IPS-NIHi7 (cell line): ENCODE measurements at regions not wholly inside any gene's neighbourhood (a gene's known extent, or its start where the extent isn't known, plus 50 kb on each side); places are given as distances from the start of the nearest gene placed in this dataset.
"Not testable (repeated sequence)": the region's sequence is repeated elsewhere in the genome, so short reads cannot be mapped to it uniquely, and the experiment has no call there.

Experiments used
- DNase-seq: peaks from one replicate; pipeline ENCODE4 v3.0.0; 2012; ENCODE audit warnings: mixed read lengths; ENCODE audit errors: extremely low spot score

DNA sequence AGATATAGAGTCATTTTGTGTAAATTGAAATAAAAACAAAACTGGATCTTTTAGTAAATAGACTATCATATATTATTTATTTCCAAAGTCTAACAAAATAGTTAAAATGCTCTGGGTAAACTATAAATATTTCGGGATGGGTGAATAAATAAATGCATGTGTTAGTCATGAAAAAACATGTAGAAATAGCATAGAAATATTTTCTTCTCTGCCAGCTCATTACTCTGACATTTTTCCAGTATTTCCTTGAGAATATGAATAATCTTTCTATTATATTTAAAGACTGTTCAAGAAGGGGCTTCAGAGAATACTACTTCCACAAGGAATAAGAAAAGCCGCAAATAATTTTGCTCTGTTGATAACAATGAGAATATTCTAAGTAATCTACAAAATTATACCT, 880.4 kb downstream of the TRIB2 start:
- DNase-seq, result no peak

- no peak for DNase-seq
Observed at GRCh38 chr2:13601506-13601905, 884.8 kb downstream of the TRIB2 start.

GRCh38 chr2:13604951-13605661, 888.4 kb downstream of the TRIB2 start:
- no peak for DNase-seq

DNA sequence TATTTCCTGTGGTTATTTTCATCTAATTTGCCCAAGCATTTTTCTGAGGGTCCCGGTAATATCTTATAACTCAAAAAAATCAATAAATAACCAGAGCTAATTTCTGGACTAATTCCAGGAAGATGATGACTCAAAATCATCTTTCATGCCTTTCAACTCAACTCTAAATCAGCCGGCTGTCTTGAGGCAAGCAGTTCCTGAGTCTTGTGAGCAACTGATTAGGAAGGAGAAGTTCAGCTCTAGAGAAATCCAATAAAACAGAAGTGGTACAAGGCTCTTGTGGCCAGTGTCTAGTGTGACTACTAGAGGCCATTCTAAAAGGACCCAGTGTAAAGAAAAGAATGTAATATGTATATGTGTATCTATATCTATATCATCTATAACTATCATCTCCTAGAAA, 890.4 kb downstream of the TRIB2 start:
- DNase-seq, result no peak

GRCh38 chr2:13611939-13612338, 895.2 kb downstream of the TRIB2 start:
- DNase-seq, result no peak

- no peak for DNase-seq
Observed at GRCh38 chr2:13616059-13616458, 899.3 kb downstream of the TRIB2 start.

- no peak for DNase-seq
Observed at GRCh38 chr2:13616616-13617015, 899.9 kb downstream of the TRIB2 start.

DNA sequence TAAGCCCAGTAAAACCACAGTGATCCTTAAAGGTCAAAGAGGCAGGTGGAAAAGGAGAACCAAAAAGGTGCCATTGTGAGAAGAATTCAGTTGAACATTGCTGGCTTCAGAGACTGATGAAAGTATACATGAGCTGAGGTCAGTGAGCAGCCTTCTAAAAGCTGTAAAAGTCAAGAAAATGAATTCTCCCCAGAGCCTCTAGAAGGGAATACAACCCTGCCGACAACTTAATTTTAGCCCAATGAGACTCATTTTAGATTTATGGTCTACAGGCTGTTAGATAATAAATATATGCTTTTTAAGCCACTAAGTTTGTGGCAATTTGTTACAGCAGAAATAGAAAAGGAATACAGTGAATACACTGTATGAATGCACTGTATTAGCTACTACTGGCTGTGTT, 911.4 kb downstream of the TRIB2 start:
- DNase-seq, result no peak

DNA sequence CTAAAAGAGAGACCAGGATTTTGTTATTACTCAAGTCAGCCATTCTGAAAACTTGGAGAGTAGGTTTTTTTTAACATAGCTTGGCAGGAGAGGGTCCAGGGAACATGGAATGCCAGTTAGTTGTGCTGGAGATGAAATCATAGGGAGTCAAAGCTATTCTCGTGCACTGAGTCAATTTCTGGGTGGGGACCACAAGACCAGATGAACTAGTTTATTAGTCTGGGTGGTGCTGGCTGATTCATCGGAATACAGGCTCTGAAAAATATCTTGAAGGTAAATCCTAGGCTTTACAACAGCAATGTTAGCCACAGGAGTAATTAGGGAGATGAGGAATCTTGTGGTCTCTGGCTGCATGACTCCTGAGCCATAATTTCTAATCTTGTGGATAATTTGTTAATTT, 921.4 kb downstream of the TRIB2 start:
- DNase-seq, result no peak

GRCh38 chr2:13649918-13650317, 933.2 kb downstream of the TRIB2 start:
- no peak for DNase-seq

GRCh38 chr2:13650586-13651180, 933.9 kb downstream of the TRIB2 start:
- peak; percentile 10 for DNase-seq

DNA sequence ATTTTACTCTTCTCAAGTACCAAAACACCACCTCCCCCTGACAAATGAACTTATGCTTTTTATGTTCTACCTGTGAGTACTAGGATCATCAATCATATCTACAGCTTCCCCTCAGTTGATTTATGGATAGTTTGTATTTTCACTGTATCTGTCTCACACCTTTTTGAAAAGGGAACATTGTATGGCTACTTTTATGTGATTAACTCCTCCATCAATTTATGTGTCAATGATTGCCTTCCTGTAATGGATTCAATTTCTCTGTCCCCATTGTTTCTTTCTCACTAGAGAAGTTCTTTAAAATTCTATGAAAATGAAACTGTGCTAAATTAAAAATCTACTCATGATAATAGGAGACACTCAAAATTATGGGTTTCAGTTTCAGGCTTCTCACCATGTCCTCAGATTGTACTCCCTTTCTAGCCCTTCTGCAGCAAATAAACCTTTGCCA, 935.0 kb downstream of the TRIB2 start:
- DNase-seq, result no peak

DNA sequence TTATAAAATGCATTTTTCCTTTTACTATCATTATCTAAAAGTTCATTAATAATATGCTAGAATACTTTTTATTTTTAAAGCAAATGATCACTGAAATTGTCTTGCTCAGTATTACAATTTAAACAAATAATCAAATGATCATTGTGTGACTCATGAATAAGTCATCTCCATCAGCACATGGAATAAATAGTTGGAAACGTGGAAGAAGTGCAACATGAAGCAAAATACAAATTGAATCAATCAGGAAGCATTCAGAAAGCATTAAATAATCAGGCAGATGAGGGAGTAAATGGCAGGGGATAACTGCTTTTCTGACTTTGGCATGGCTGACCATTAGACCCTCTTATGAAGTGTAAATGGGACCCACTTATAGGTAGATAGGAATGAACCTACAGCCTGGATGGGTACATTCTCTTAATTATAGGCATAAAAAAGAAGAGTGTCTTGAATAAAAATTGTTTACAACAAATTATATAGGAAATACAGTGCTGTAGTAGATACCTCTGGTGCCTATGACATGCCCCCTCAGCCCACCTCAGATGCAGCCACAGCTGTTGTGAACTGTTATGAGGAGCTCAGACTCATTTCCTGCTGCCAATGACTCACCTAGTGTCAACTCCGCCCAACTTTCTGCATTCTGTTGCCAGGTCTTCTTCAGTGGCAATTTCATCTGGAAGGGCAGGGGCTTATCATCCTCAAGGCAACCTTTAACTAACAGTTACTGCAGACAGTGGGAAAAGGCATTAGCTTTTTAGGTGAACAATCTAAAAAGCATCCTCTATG, 936.0 kb downstream of the TRIB2 start:
- peak; percentile 10 for DNase-seq

DNA sequence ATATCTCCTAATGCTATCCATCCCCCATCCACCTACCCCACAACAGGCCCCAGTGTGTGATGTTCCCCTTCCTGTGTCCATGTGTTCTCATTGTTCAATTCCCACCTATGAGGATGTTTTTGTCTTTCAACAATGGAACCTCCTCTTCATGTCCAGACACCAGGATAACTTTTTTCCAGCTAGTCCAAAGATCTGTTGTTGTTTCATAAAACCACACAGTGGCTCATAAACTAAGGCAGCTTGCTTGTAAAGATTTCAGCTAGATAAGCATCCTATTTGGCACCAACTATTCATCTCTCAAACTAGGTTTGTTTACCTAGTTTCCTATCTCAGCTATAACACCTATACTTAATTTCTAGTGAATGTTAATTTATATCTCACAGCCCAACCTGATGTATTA, 937.7 kb downstream of the TRIB2 start:
- DNase-seq, result no peak

DNA sequence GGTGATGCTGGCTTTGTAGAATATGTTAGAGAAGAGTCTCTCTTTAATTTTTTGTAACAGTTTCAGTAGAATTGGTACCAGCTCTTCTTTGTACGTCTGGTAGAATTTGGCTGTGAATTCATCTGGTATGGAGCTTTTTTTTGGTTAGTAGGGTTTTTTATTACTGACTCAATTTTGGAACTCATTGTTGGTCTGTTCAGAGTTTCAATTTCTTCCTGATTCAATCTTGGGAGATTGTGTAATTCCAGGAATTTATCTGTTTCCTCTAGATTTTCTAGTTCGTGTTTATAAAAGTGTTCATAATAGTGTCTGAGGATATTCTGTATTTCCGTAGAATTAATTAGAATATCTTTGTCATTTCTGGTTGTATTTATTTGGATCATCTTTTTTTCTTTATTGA, 943.5 kb downstream of the TRIB2 start:
- no peak for DNase-seq

DNA sequence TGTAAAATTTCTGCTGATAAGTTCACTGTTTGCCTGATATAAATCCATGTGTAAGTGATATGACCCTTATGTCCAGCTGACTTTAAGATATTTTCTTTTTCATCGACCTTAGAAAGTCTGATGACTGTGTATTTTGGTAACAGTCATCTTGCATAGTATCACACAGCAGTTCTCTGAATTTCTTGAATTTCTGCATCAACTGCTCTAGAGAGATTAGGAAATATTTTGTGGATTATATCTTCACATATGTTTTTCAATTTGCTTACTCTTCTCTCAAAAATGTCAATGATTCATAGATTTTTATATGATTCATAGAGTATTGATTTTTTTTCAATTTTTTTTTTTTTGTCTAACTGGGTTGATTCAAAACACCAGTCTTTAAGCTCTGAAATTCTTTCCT, 945.3 kb downstream of the TRIB2 start:
- DNase-seq, result no peak

- no peak for DNase-seq
Observed at GRCh38 chr2:13666582-13667414, 950.1 kb downstream of the TRIB2 start.

GRCh38 chr2:13667415-13667757, 950.6 kb downstream of the TRIB2 start:
- no peak for DNase-seq

- no peak for DNase-seq
Observed at GRCh38 chr2:13669607-13670006, 952.9 kb downstream of the TRIB2 start.

GRCh38 chr2:13673821-13674220, 957.1 kb downstream of the TRIB2 start:
- DNase-seq, result not testable (repeated sequence)

GRCh38 chr2:13676269-13676668, 956.2 kb upstream of the LRATD1 start:
- no peak for DNase-seq

GRCh38 chr2:13681936-13682335, 950.6 kb upstream of the LRATD1 start:
- DNase-seq, result no peak
